ENCODE measurements at regions not wholly inside any gene's neighbourhood (a gene's known extent, or its start where the extent isn't known, plus 50 kb on each side); places are given as distances from the start of the nearest gene placed in this dataset.

- DNase-seq (ENCODE audit: low read depth, low spot score): no peak
- no CpG with 5 or more reads among the region's 2 CpGs for whole genome bisulfite sequencing (ENCODE audit: insufficient coverage, insufficient read length)
- no peaks in the 10 kb centered on the region for H3K27me3 ChIP-seq (ENCODE audit: control insufficient read depth, insufficient read depth, low read length)
- no peaks in the 10 kb centered on the region for H3K36me3 ChIP-seq (ENCODE audit: control insufficient read depth, insufficient read depth, low read length)
- no peaks in the 10 kb centered on the region for H3K4me1 ChIP-seq (ENCODE audit: control insufficient read depth, insufficient read depth, low read length)
- no peak overlapping the region for H3K27ac ChIP-seq (ENCODE audit: low read length)
- no peak overlapping the region for H3K4me3 ChIP-seq (ENCODE audit: low read length)
- no peaks in the 10 kb centered on the region; the same call in 1 of the 2 replicates for H3K9me3 ChIP-seq (ENCODE audit: control insufficient read depth, insufficient read depth, low read length)
These were observed 220.4 kb downstream of the FAM76B start for GRCh38 chr11:95569207-95569606.

- DNase-seq (ENCODE audit: low read depth, low spot score): no peak
These were observed 221.3 kb downstream of the FAM76B start for GRCh38 chr11:95568281-95568680.

GRCh38 chr11:95567685-95568084 is 221.9 kb downstream of the FAM76B start:
- no peak overlapping the region for H3K27ac ChIP-seq (ENCODE audit: low read length)
- no peaks in the 10 kb centered on the region for H3K4me1 ChIP-seq (ENCODE audit: control insufficient read depth, insufficient read depth, low read length)
- WGBS (ENCODE audit: insufficient coverage, insufficient read length): no CpG with 5 or more reads among the region's 1 CpG
- H3K27me3 ChIP-seq (ENCODE audit: control insufficient read depth, insufficient read depth, low read length): no peaks in the 10 kb centered on the region
- H3K9me3 ChIP-seq (ENCODE audit: control insufficient read depth, insufficient read depth, low read length): no peaks in the 10 kb centered on the region; the same call in 1 of the 2 replicates
- H3K4me3 ChIP-seq (ENCODE audit: low read length): no peak overlapping the region
- no peaks in the 10 kb centered on the region for H3K36me3 ChIP-seq (ENCODE audit: control insufficient read depth, insufficient read depth, low read length)
- DNase-seq (ENCODE audit: low read depth, low spot score): no peak

More at GRCh38 chr11:95568281-95568680, 221.3 kb downstream of the FAM76B start:
- H3K9me3 ChIP-seq (ENCODE audit: control insufficient read depth, insufficient read depth, low read length): no peaks in the 10 kb centered on the region; the same call in 1 of the 2 replicates
- no peak overlapping the region for H3K27ac ChIP-seq (ENCODE audit: low read length)
- no peaks in the 10 kb centered on the region for H3K4me1 ChIP-seq (ENCODE audit: control insufficient read depth, insufficient read depth, low read length)
- no CpG with 5 or more reads among the region's 1 CpG for whole genome bisulfite sequencing (ENCODE audit: insufficient coverage, insufficient read length)
- no peaks in the 10 kb centered on the region for H3K36me3 ChIP-seq (ENCODE audit: control insufficient read depth, insufficient read depth, low read length)
- H3K4me3 ChIP-seq (ENCODE audit: low read length): no peak overlapping the region
- no peaks in the 10 kb centered on the region for H3K27me3 ChIP-seq (ENCODE audit: control insufficient read depth, insufficient read depth, low read length)

- WGBS (ENCODE audit: insufficient coverage, insufficient read length): no CpG with 5 or more reads among the region's 1 CpG
These were observed 223.4 kb downstream of the FAM76B start for GRCh38 chr11:95566211-95566610.

GRCh38 chr11:95565724-95566141 is 223.8 kb downstream of the FAM76B start:
- WGBS (ENCODE audit: insufficient coverage, insufficient read length): no CpG with 5 or more reads among the region's 1 CpG
- no peak overlapping the region for H3K4me3 ChIP-seq (ENCODE audit: low read length)
- no peaks in the 10 kb centered on the region for H3K4me1 ChIP-seq (ENCODE audit: control insufficient read depth, insufficient read depth, low read length)
- H3K27me3 ChIP-seq (ENCODE audit: control insufficient read depth, insufficient read depth, low read length): no peaks in the 10 kb centered on the region
- no peaks in the 10 kb centered on the region; the same call in 1 of the 2 replicates for H3K9me3 ChIP-seq (ENCODE audit: control insufficient read depth, insufficient read depth, low read length)
- no peak for DNase-seq (ENCODE audit: low read depth, low spot score)
- no peak overlapping the region for H3K27ac ChIP-seq (ENCODE audit: low read length)
- no peaks in the 10 kb centered on the region for H3K36me3 ChIP-seq (ENCODE audit: control insufficient read depth, insufficient read depth, low read length)

More at GRCh38 chr11:95566211-95566610, 223.4 kb downstream of the FAM76B start:
- Histone ChIP-seq H3K4me1 (ENCODE audit: control insufficient read depth, insufficient read depth, low read length) (no peaks in the 10 kb centered on the region), H3K36me3 (ENCODE audit: control insufficient read depth, insufficient read depth, low read length) (no peaks in the 10 kb centered on the region), H3K27me3 (ENCODE audit: control insufficient read depth, insufficient read depth, low read length) (no peaks in the 10 kb centered on the region), H3K9me3 (ENCODE audit: control insufficient read depth, insufficient read depth, low read length) (no peaks in the 10 kb centered on the region; the same call in 1 of the 2 replicates), H3K4me3 (ENCODE audit: low read length) (no peak overlapping the region), H3K27ac (ENCODE audit: low read length) (no peak overlapping the region)
- no peak for DNase-seq (ENCODE audit: low read depth, low spot score)

- Histone ChIP-seq H3K27ac (ENCODE audit: low read length) (no peak overlapping the region), H3K27me3 (ENCODE audit: control insufficient read depth, insufficient read depth, low read length) (no peaks in the 10 kb centered on the region), H3K4me1 (ENCODE audit: control insufficient read depth, insufficient read depth, low read length) (no peaks in the 10 kb centered on the region), H3K4me3 (ENCODE audit: low read length) (no peak overlapping the region), H3K36me3 (ENCODE audit: control insufficient read depth, insufficient read depth, low read length) (no peaks in the 10 kb centered on the region), H3K9me3 (ENCODE audit: control insufficient read depth, insufficient read depth, low read length) (no peaks in the 10 kb centered on the region; the same call in 1 of the 2 replicates)
- no peak for DNase-seq (ENCODE audit: low read depth, low spot score)
- no CpG with 5 or more reads among the region's 2 CpGs for WGBS (ENCODE audit: insufficient coverage, insufficient read length)
These were observed 225.7 kb downstream of the FAM76B start for GRCh38 chr11:95563859-95564258.

GRCh38 chr11:95563173-95563572 is 226.4 kb downstream of the FAM76B start:
- Histone ChIP-seq H3K4me3 (ENCODE audit: low read length) (no peak overlapping the region), H3K9me3 (ENCODE audit: control insufficient read depth, insufficient read depth, low read length) (no peaks in the 10 kb centered on the region; the same call in 1 of the 2 replicates), H3K36me3 (ENCODE audit: control insufficient read depth, insufficient read depth, low read length) (no peaks in the 10 kb centered on the region), H3K27ac (ENCODE audit: low read length) (no peak overlapping the region), H3K4me1 (ENCODE audit: control insufficient read depth, insufficient read depth, low read length) (no peaks in the 10 kb centered on the region), H3K27me3 (ENCODE audit: control insufficient read depth, insufficient read depth, low read length) (no peaks in the 10 kb centered on the region)
- WGBS (ENCODE audit: insufficient coverage, insufficient read length): no CpG with 5 or more reads among the region's 2 CpGs
- no peak for DNase-seq (ENCODE audit: low read depth, low spot score)

GRCh38 chr11:95562196-95562921 is 227.2 kb downstream of the FAM76B start:
- WGBS (ENCODE audit: insufficient coverage, insufficient read length): no CpG with 5 or more reads among the region's 6 CpGs

GRCh38 chr11:95559899-95560298 is 229.7 kb downstream of the FAM76B start:
- no CpG with 5 or more reads among the region's 4 CpGs for WGBS (ENCODE audit: insufficient coverage, insufficient read length)
- H3K4me1 ChIP-seq (ENCODE audit: control insufficient read depth, insufficient read depth, low read length): peaks cover 3% of the 10 kb centered on the region; the same call in 1 of the 2 replicates
- no peak for DNase-seq (ENCODE audit: low read depth, low spot score)

More at GRCh38 chr11:95562196-95562921, 227.2 kb downstream of the FAM76B start:
- Histone ChIP-seq H3K9me3 (ENCODE audit: control insufficient read depth, insufficient read depth, low read length) (no peaks in the 10 kb centered on the region), H3K4me1 (ENCODE audit: control insufficient read depth, insufficient read depth, low read length) (no peaks in the 10 kb centered on the region), H3K27ac (ENCODE audit: low read length) (no peak overlapping the region), H3K27me3 (ENCODE audit: control insufficient read depth, insufficient read depth, low read length) (no peaks in the 10 kb centered on the region), H3K36me3 (ENCODE audit: control insufficient read depth, insufficient read depth, low read length) (no peaks in the 10 kb centered on the region), H3K4me3 (ENCODE audit: low read length) (no peak overlapping the region)
- DNase-seq (ENCODE audit: low read depth, low spot score): no peak

GRCh38 chr11:95557376-95557775 is 232.2 kb downstream of the FAM76B start:
- no peak overlapping the region for H3K4me3 ChIP-seq (ENCODE audit: low read length)
- H3K27ac ChIP-seq (ENCODE audit: low read length): no peak overlapping the region
- no peaks in the 10 kb centered on the region for H3K27me3 ChIP-seq (ENCODE audit: control insufficient read depth, insufficient read depth, low read length)
- peaks cover 3% of the 10 kb centered on the region; the same call in 1 of the 2 replicates for H3K4me1 ChIP-seq (ENCODE audit: control insufficient read depth, insufficient read depth, low read length)
- DNase-seq (ENCODE audit: low read depth, low spot score): no peak
- no peaks in the 10 kb centered on the region for H3K9me3 ChIP-seq (ENCODE audit: control insufficient read depth, insufficient read depth, low read length)
- H3K36me3 ChIP-seq (ENCODE audit: control insufficient read depth, insufficient read depth, low read length): no peaks in the 10 kb centered on the region
- WGBS (ENCODE audit: insufficient coverage, insufficient read length): no CpG with 5 or more reads among the region's 1 CpG

More at GRCh38 chr11:95559899-95560298, 229.7 kb downstream of the FAM76B start:
- no peak overlapping the region for H3K27ac ChIP-seq (ENCODE audit: low read length)
- no peaks in the 10 kb centered on the region for H3K36me3 ChIP-seq (ENCODE audit: control insufficient read depth, insufficient read depth, low read length)
- H3K9me3 ChIP-seq (ENCODE audit: control insufficient read depth, insufficient read depth, low read length): no peaks in the 10 kb centered on the region
- H3K27me3 ChIP-seq (ENCODE audit: control insufficient read depth, insufficient read depth, low read length): no peaks in the 10 kb centered on the region
- H3K4me3 ChIP-seq (ENCODE audit: low read length): no peak overlapping the region

Measured in iPS DF 6.9 (cell line).